Stimulated activated CD8-positive, alpha-beta memory T cell treated with anti-CD3 and anti-CD28 coated beads, Interleukin-12 subunit alpha, Interleukin-12 subunit beta, amount 100 ng/mL, for 4 hours (primary cell): ENCODE measurements at regions not wholly inside any gene's neighbourhood (a gene's known extent, or its start where the extent isn't known, plus 50 kb on each side); places are given as distances from the start of the nearest gene placed in this dataset.
A peak's percentile ranks its signal among the peaks of the same experiment; 100 is the strongest.

ENCODE experiments used
- DNase-seq: peaks from one replicate; pipeline ENCODE4 v3.0.0-alpha.2; 2020; ENCODE audit warnings: low read depth

GRCh38 chrX:45743906-45744625, 543.4 kb upstream of the DIPK2B start:
- DNase-seq: no peak

GRCh38 chrX:45743081-45743533, 542.4 kb upstream of the DIPK2B start:
- no peak for DNase-seq

GRCh38 chrX:45740291-45740690, 539.6 kb upstream of the DIPK2B start:
- no peak for DNase-seq

- DNase-seq: no peak
Observed at GRCh38 chrX:45735571-45735970, 534.9 kb upstream of the DIPK2B start.

- DNase-seq: no peak
Observed at GRCh38 chrX:45731448-45731847, 530.8 kb upstream of the DIPK2B start.

- no peak for DNase-seq
Observed at GRCh38 chrX:45727761-45728160, 527.1 kb upstream of the DIPK2B start.

GRCh38 chrX:45722471-45722870, 521.8 kb upstream of the DIPK2B start:
- DNase-seq: no peak

GRCh38 chrX:45719751-45720501, 519.2 kb upstream of the DIPK2B start:
- DNase-seq: no peak

- no peak for DNase-seq
Observed at GRCh38 chrX:45718676-45719075, 518.0 kb upstream of the DIPK2B start.

- no peak for DNase-seq
Observed at GRCh38 chrX:45716750-45717149, 516.1 kb upstream of the DIPK2B start.

- no peak for DNase-seq
Observed at GRCh38 chrX:45715748-45716147, 515.1 kb upstream of the DIPK2B start.

GRCh38 chrX:45714866-45715265, 514.2 kb upstream of the DIPK2B start:
- no peak for DNase-seq

GRCh38 chrX:45712067-45712466, 511.4 kb upstream of the DIPK2B start:
- DNase-seq: no peak

GRCh38 chrX:45711231-45711630, 510.6 kb upstream of the DIPK2B start:
- no peak for DNase-seq

- DNase-seq: peak; percentile 5
Observed at GRCh38 chrX:45710081-45710801, 509.6 kb upstream of the DIPK2B start.

- no peak for DNase-seq
Observed at GRCh38 chrX:45709381-45709780, 508.7 kb upstream of the DIPK2B start.

GRCh38 chrX:45699158-45699557, 498.5 kb upstream of the DIPK2B start:
- no peak for DNase-seq

GRCh38 chrX:45697591-45697990, 496.9 kb upstream of the DIPK2B start:
- no peak for DNase-seq

GRCh38 chrX:45696736-45697135, 496.1 kb upstream of the DIPK2B start:
- no peak for DNase-seq

GRCh38 chrX:45689971-45690370, 489.3 kb upstream of the DIPK2B start:
- DNase-seq: no peak

GRCh38 chrX:45683914-45684313, 483.2 kb upstream of the DIPK2B start:
- DNase-seq: no peak

GRCh38 chrX:45681891-45682290, 481.2 kb upstream of the DIPK2B start:
- DNase-seq: no peak
